ENCODE measurements at regions not wholly inside any gene's neighbourhood (a gene's known extent, or its start where the extent isn't known, plus 50 kb on each side); places are given as distances from the start of the nearest gene placed in this dataset.

DNA sequence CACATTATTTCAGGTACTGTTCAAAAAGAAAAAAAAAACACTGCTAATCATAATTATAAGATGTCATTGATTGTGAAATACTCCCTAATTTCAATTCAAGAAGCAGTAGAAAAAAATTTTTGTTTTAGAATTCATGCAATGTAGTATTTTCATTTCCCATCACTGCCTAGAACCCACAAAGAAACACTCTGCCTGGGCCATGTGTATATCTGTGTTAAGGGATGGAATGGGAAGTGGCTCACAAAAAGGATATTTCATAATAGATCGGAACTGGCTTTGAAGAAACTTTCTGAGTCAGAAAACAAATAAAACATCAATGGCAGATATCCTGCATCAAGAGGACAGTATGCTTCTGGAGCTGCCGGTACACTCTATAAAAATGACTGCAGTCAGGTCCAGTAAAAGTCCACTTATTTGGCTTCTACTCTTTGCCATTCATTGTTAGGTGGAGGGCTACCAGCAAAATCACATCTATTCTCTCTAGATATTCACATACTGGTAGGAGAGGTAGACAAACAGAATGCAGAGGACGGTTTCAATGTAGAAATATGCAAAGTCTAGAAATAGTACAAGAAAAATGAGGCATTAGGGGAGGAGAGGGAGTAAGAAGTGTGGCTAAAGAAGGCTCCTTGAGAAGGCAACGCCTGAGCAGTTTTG lies 135.0 kb upstream of the TNFAIP3 start:
- no peak overlapping the region for H3K4me3 ChIP-seq (ENCODE audit: low read depth, poor library complexity, severe bottlenecking)
- WGBS, 2 donors: 50 to 64% methylated on average over 4 of the region's 4 CpGs
- TF ChIP-seq, protein P1, sequence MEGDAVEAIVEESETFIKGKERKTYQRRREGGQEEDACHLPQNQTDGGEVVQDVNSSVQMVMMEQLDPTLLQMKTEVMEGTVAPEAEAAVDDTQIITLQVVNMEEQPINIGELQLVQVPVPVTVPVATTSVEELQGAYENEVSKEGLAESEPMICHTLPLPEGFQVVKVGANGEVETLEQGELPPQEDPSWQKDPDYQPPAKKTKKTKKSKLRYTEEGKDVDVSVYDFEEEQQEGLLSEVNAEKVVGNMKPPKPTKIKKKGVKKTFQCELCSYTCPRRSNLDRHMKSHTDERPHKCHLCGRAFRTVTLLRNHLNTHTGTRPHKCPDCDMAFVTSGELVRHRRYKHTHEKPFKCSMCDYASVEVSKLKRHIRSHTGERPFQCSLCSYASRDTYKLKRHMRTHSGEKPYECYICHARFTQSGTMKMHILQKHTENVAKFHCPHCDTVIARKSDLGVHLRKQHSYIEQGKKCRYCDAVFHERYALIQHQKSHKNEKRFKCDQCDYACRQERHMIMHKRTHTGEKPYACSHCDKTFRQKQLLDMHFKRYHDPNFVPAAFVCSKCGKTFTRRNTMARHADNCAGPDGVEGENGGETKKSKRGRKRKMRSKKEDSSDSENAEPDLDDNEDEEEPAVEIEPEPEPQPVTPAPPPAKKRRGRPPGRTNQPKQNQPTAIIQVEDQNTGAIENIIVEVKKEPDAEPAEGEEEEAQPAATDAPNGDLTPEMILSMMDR (IDR thresholded peaks at IDR 0.05): peak in 1 of 3 donors; percentile 21
- TF ChIP-seq POLR2A (IDR thresholded peaks at IDR 0.05): no peak
- DNase-seq (ENCODE audit: low spot score in 2 of 2): no peak
- intact Hi-C loops (cut with DNase I; ENCODE audit: low total_unique reads): no loop called here

DNA sequence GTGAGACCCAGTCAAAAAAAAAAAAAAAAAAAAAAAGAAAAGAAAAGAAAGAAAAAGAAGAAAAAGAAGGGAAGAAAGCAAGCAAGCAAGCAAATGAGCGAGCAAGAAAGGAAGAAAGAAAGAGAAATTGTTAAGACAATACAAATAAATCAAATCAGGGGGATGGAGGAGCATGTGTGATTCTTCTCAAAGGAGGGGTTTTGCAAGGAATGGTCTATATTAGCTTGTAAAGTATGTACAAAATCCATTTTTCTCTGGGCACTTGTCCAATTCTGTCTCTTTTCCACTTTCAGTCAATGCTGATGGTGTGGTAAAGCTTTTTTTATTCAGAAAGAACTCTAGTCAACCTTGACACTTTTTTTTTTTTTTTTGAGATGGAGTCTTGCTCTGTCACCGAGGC lies 133.7 kb upstream of the TNFAIP3 start:
- intact Hi-C loops (cut with DNase I; ENCODE audit: low total_unique reads): no loop called here

DNA sequence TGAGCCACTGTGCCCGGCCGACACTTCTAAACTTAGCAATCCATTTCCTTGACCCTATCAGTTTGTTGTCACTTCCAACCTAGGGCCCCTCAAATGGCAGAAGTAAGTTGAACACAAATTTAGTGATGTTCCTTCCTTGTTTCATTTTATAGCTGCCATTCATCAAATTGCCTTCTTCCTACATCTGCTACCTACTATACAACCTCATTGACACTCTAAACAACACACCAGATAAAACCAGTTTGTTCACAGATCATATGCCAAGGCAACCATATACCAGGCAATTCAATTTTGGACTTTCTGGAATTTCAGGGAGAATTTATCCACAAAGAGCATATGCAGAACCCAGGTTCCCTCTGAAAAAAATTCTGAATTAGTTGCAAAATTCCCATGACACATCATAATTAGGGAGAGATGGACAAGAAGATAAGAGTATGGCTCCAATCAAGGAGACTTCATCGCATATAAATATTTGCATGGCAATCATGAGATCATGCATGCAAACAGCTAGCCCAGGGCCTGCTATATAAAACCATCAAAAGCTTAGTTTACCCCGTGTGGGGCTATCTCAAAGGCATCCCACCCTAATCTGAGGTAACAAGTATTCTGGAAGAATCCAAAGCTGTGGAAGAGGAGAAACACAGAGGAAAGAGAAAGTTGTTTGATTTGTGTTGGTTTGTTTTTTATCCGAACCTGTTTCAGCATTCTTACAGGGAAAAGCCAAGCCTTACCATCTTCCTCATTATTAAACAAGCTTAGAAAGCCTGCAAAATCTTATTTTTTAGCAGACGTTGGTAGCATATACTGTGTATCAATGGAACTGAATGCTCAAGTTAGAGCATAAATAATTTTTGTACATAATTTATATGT lies 132.8 kb upstream of the TNFAIP3 start:
- intact Hi-C loops (cut with DNase I; ENCODE audit: low total_unique reads): no loop called here
- WGBS, 2 donors: 85 to 87% methylated on average over 6 of the region's 6 CpGs
- no peak for TF ChIP-seq POLR2A (IDR thresholded peaks at IDR 0.05)
- TF ChIP-seq, protein P1 (IDR thresholded peaks at IDR 0.05): no peak
- H3K4me3 ChIP-seq (ENCODE audit: low read depth, poor library complexity, severe bottlenecking): no peak overlapping the region
- DNase-seq (ENCODE audit: low spot score in 2 of 2): no peak

More for the DNA sequence above, 133.7 kb upstream of the TNFAIP3 start:
- WGBS, 2 donors: 90 to 100% methylated on average over 2 of the region's 2 CpGs
- H3K4me3 ChIP-seq (ENCODE audit: low read depth, poor library complexity, severe bottlenecking): no peak overlapping the region
- DNase-seq (ENCODE audit: low spot score in 2 of 2): no peak
- TF ChIP-seq POLR2A (IDR thresholded peaks at IDR 0.05): no peak

DNA sequence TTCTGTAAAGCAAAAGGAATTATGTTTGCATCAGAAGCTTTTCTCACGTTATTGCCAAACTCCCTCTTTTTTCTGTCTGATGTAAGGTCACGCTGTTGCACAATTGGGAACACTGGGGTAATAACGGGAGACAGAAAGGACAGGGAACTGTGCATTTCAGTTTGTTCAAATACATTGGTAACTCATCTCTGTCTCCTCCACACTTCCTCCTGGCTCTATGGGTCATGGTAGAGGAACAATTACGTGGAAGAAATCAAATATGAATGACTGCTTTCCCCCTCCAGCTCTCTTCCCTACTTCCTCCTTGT lies 132.2 kb upstream of the TNFAIP3 start:
- intact Hi-C loops (cut with DNase I; ENCODE audit: low total_unique reads): no loop called here
- no peak for TF ChIP-seq POLR2A (IDR thresholded peaks at IDR 0.05)
- TF ChIP-seq, protein P1 (IDR thresholded peaks at IDR 0.05): no peak
- DNase-seq (ENCODE audit: low spot score in 2 of 2): no peak
- WGBS, 2 donors: 81 to 89% methylated on average over 4 of the region's 4 CpGs
- H3K4me3 ChIP-seq (ENCODE audit: low read depth, poor library complexity, severe bottlenecking): no peak overlapping the region

DNA sequence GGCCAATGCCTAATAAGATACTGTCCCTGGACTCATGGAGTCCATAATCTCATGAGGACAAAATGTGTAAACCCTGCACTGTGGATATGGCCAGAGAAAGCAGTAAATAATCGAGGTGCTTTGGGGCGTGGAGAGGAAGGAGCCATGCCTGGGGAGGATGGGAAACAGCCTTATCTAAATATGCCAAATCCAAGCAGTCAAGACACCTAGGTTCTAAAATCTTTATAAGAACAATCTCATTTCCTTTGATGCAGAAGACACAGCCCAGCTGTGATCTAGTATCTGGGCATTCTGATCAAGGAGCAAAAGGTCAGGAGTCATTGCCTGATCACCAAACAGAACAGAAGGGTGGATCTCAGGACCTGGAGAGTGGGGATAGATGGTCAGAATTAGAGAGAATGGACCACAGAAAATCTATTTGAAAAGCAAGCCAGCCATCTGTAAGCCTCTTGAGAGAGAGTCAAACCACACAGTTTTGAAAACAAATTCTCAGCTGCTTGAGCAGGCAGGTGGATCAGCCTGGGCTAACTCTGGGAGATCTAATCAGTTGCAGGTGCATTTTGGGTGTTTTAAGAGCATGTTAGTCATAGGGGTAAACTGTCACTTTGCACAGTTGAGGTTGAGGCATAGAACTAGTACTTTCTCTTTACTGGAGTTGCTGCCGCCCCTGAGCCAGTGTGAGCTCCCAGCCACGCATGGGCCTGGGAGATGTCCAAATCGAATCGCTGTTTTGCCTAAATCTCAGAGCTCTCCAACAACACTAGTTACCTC lies 130.8 kb upstream of the TNFAIP3 start:
- no peak overlapping the region for H3K4me3 ChIP-seq (ENCODE audit: low read depth, poor library complexity, severe bottlenecking)
- no peak for TF ChIP-seq POLR2A (IDR thresholded peaks at IDR 0.05)
- TF ChIP-seq, protein P1 (IDR thresholded peaks at IDR 0.05): no peak
- intact Hi-C loops (cut with DNase I; ENCODE audit: low total_unique reads): no loop called here
- WGBS, 2 donors: 93 to 95% methylated on average over 6 of the region's 6 CpGs
- no peak for DNase-seq (ENCODE audit: low spot score in 2 of 2)

DNA sequence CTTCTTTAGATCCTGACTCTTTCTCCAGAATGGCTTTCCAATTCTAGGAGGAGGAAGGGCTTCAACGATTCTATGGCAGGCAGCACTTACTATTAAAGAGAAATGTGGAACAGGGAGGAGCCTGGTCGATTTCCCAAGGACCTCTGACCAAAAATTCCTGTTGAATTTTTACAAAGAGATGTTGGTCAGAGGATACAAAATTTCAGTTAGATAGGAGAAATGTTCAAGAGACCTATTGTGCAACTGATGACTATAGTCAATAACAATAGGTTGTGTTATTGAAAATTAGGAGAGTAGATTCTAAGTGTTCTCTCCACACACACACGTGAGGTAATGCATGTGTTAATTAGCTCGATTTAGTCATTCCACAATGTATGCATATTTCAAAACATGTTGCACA lies 130.1 kb upstream of the TNFAIP3 start:
- WGBS, 2 donors: 77% methylated on average over 4 of the region's 4 CpGs
- TF ChIP-seq, protein P1 (IDR thresholded peaks at IDR 0.05): no peak
- TF ChIP-seq POLR2A (IDR thresholded peaks at IDR 0.05): no peak

More for the DNA sequence above, 130.1 kb upstream of the TNFAIP3 start:
- DNase-seq (ENCODE audit: low spot score in 2 of 2): no peak
- no peak overlapping the region for H3K4me3 ChIP-seq (ENCODE audit: low read depth, poor library complexity, severe bottlenecking)
- intact Hi-C loops (cut with DNase I; ENCODE audit: low total_unique reads): no loop called here

Measured in lower leg skin (tissue), 4 donors.